HG03342 (cell line): ENCODE measurements at regions not wholly inside any gene's neighbourhood (a gene's known extent, or its start where the extent isn't known, plus 50 kb on each side); places are given as distances from the start of the nearest gene placed in this dataset.
"Not testable (repeated sequence)": the region's sequence is repeated elsewhere in the genome, so short reads cannot be mapped to it uniquely, and the experiment has no call there.

Experiments used
- ATAC-seq: cut with Tn5 transposase; IDR thresholded peaks from one replicate; pipeline ENCODE4 v1.9.1; 2021; ENCODE audit warnings: mild to moderate bottlenecking, moderate library complexity; ENCODE audit not compliant: unreplicated experiment

GRCh38 chr5:152606776-152607364, 201.8 kb upstream of the NMUR2 start:
- no peak for ATAC-seq

GRCh38 chr5:152607401-152608160, 202.5 kb upstream of the NMUR2 start:
- ATAC-seq, result no peak

GRCh38 chr5:152608458-152608857, 203.4 kb upstream of the NMUR2 start:
- no peak for ATAC-seq

GRCh38 chr5:152619756-152620155, 214.7 kb upstream of the NMUR2 start:
- ATAC-seq, result no peak

GRCh38 chr5:152622628-152623027, 217.5 kb upstream of the NMUR2 start:
- ATAC-seq, result no peak

GRCh38 chr5:152623951-152624350, 218.9 kb upstream of the NMUR2 start:
- no peak for ATAC-seq

- no peak for ATAC-seq
Measured at GRCh38 chr5:152625696-152626095, 220.6 kb upstream of the NMUR2 start.

GRCh38 chr5:152631221-152631620, 226.1 kb upstream of the NMUR2 start:
- no peak for ATAC-seq

GRCh38 chr5:152632360-152632759, 227.3 kb upstream of the NMUR2 start:
- no peak for ATAC-seq

GRCh38 chr5:152634586-152634985, 229.5 kb upstream of the NMUR2 start:
- no peak for ATAC-seq

GRCh38 chr5:152638996-152639552, 234.0 kb upstream of the NMUR2 start:
- ATAC-seq, result no peak

- ATAC-seq, result no peak
Measured at GRCh38 chr5:152641970-152642805, 237.1 kb upstream of the NMUR2 start.

GRCh38 chr5:152642880-152643279, 237.8 kb upstream of the NMUR2 start:
- ATAC-seq, result no peak

- ATAC-seq, result no peak
Measured at GRCh38 chr5:152644029-152644728, 239.1 kb upstream of the NMUR2 start.

GRCh38 chr5:152649609-152650008, 244.5 kb upstream of the NMUR2 start:
- ATAC-seq, result no peak

GRCh38 chr5:152650413-152650812, 245.3 kb upstream of the NMUR2 start:
- no peak for ATAC-seq

GRCh38 chr5:152659470-152659869, 254.4 kb upstream of the NMUR2 start:
- ATAC-seq, result not testable (repeated sequence)

GRCh38 chr5:152673601-152674000, 268.5 kb upstream of the NMUR2 start:
- no peak for ATAC-seq

- no peak for ATAC-seq
Measured at GRCh38 chr5:152674403-152674802, 269.3 kb upstream of the NMUR2 start.

GRCh38 chr5:152676196-152676595, 271.1 kb upstream of the NMUR2 start:
- ATAC-seq, result no peak

- ATAC-seq, result no peak
Measured at GRCh38 chr5:152683205-152683604, 278.1 kb upstream of the NMUR2 start.
